CD4-positive, alpha-beta T cell (primary cell): ENCODE measurements at regions not wholly inside any gene's neighbourhood (a gene's known extent, or its start where the extent isn't known, plus 50 kb on each side); places are given as distances from the start of the nearest gene placed in this dataset.

Source experiments
- ATAC-seq: fragments of 200-7000 bp; cut with Tn5 transposase; one replicate; pipeline ENCODE4 v1.10.0; 2022; ENCODE audit warnings: mild to moderate bottlenecking; ENCODE audit not compliant: poor library complexity
- CTCF ChIA-PET: fragments of 350-600 bp; sonication (Branson Sonifier 250); formaldehyde crosslinking; loops from one replicate; lab custom pipeline; 2021; ENCODE audit warnings: antibody characterized with exemption, inconsistent platforms; lab: Charles Lee
- POLR2A ChIA-PET: fragments of 350-600 bp; sonication (Branson Sonifier 250); formaldehyde crosslinking; loops from one replicate; lab custom pipeline; 2021; ENCODE audit warnings: antibody characterized with exemption, inconsistent platforms; lab: Charles Lee
- DNase-seq, 14 experiments: peaks; one replicate each; pipeline ENCODE4 v3.0.0-alpha.2; 2013 to 2020; ENCODE audit warnings: mixed read lengths in 2 of 14
- H3K27ac ChIP-seq, 2 donors: one replicate each; pipeline versions ENCODE4 v1.5.1 to v1.7.0; 2013; ENCODE audit warnings: low read length in 2 of 2, low read depth in 1 of 2, mild to moderate bottlenecking in 1 of 2
- H3K27me3 ChIP-seq, 2 experiments: 1 replicate in 1 of 2; 2 replicates in 1 of 2; pipeline versions ENCODE4 v1.6.1 to v1.7.0; 2013; ENCODE audit warnings: low read length in 2 of 2, control low read depth in 1 of 2, mild to moderate bottlenecking in 1 of 2, moderate library complexity in 1 of 2; ENCODE audit not compliant: insufficient read depth in 2 of 2, control insufficient read depth in 1 of 2
- H3K36me3 ChIP-seq: one replicate; pipeline ENCODE4 v1.6.1; 2013; ENCODE audit warnings: low read length, control low read depth; ENCODE audit not compliant: insufficient read depth
- H3K4me1 ChIP-seq: one replicate; pipeline ENCODE4 v1.6.1; 2013; ENCODE audit warnings: low read length, control low read depth; ENCODE audit not compliant: insufficient read depth
- H3K4me3 ChIP-seq: one replicate; pipeline ENCODE4 v1.5.1; 2013; ENCODE audit warnings: mild to moderate bottlenecking, low read length, moderate library complexity
- H3K9me3 ChIP-seq, 2 experiments: 1 replicate in 1 of 2; 2 replicates in 1 of 2; pipeline versions ENCODE4 v1.6.1 to v1.7.0; 2013; ENCODE audit warnings: low read length in 2 of 2, mild to moderate bottlenecking in 2 of 2, control low read depth in 1 of 2, moderate library complexity in 1 of 2; ENCODE audit not compliant: control insufficient read depth in 1 of 2, insufficient read depth in 1 of 2
- H3K27ac Mint-ChIP-seq: one replicate; pipeline ENCODE4 v1.8.0; 2020; ENCODE audit warnings: mixed read lengths
- H3K27me3 Mint-ChIP-seq: one replicate; pipeline ENCODE4 v1.8.0; 2021; ENCODE audit warnings: mixed read lengths
- H3K36me3 Mint-ChIP-seq: one replicate; pipeline ENCODE4 v1.8.0; 2021; ENCODE audit warnings: low read depth, mixed read lengths
- H3K4me1 Mint-ChIP-seq: one replicate; pipeline ENCODE4 v1.8.0; 2021; ENCODE audit warnings: low read depth, mixed read lengths
- H3K4me3 Mint-ChIP-seq: one replicate; pipeline ENCODE4 v1.8.0; 2020; ENCODE audit warnings: mild to moderate bottlenecking, mixed read lengths
- H3K9me3 Mint-ChIP-seq: one replicate; pipeline ENCODE4 v1.8.0; 2020; ENCODE audit warnings: mixed read lengths
- intact Hi-C, 2 experiments: fragments of 100-400 bp; cut with DNase I in 1 of 2; cut with micrococcal nuclease in 1 of 2; formaldehyde crosslinking; loops; one replicate each; pipeline versions ENCODE4 v1.15.1 to v1.9.0; 2023 to 2025; cut with DNase I, micrococcal nuclease
- TF ChIP-seq, protein P1 (sequence below): fragments of 200-600 bp; IDR thresholded peaks from one replicate; pipeline ENCODE4 v1.8.0; 2022; ENCODE audit warnings: antibody characterized with exemption, mild to moderate bottlenecking

DNA sequence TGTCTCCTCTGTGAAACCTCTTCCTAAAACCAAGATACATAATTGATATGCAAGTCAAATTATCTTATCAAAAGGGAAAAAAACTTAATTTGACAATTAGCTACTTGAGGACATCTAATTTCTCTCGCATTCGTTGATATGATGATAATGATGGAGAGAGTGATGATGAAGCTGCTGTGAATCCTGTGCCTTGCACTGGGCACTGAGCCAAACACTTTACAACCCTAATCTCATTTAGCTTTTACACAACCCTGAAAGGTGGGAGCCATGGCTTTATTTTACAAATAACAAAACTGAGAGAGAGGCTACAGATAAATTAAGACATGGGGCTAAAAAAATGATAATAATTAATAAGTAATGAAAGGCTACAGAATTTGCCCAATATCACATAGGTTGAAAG, 176.0 kb downstream of the NOC3L start:
- H3K9me3 Mint-ChIP-seq, result no peaks in the 10 kb centered on the region
- TF ChIP-seq, protein P1, sequence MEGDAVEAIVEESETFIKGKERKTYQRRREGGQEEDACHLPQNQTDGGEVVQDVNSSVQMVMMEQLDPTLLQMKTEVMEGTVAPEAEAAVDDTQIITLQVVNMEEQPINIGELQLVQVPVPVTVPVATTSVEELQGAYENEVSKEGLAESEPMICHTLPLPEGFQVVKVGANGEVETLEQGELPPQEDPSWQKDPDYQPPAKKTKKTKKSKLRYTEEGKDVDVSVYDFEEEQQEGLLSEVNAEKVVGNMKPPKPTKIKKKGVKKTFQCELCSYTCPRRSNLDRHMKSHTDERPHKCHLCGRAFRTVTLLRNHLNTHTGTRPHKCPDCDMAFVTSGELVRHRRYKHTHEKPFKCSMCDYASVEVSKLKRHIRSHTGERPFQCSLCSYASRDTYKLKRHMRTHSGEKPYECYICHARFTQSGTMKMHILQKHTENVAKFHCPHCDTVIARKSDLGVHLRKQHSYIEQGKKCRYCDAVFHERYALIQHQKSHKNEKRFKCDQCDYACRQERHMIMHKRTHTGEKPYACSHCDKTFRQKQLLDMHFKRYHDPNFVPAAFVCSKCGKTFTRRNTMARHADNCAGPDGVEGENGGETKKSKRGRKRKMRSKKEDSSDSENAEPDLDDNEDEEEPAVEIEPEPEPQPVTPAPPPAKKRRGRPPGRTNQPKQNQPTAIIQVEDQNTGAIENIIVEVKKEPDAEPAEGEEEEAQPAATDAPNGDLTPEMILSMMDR, result no peak
- H3K4me3 Mint-ChIP-seq, result no peak overlapping the region
- H3K36me3 Mint-ChIP-seq, result no peaks in the 10 kb centered on the region
- no peaks in the 10 kb centered on the region for H3K4me1 ChIP-seq
- no peak overlapping the region for H3K27ac ChIP-seq
- H3K4me1 Mint-ChIP-seq, result no peaks in the 10 kb centered on the region
- H3K4me3 ChIP-seq, result no peak overlapping the region
- DNase-seq (no peak), ATAC-seq (no peak)
- no peak overlapping the region for H3K27ac Mint-ChIP-seq
- ChIA-PET POLR2A (no interaction called here), CTCF (no interaction called here)
- H3K36me3 ChIP-seq, result no peaks in the 10 kb centered on the region
- H3K27me3 Mint-ChIP-seq, result peaks cover 15% of the 10 kb centered on the region
- intact Hi-C loops, result no loop called here
- no peaks in the 10 kb centered on the region for H3K27me3 ChIP-seq
- H3K9me3 ChIP-seq, result no peaks in the 10 kb centered on the region

DNA sequence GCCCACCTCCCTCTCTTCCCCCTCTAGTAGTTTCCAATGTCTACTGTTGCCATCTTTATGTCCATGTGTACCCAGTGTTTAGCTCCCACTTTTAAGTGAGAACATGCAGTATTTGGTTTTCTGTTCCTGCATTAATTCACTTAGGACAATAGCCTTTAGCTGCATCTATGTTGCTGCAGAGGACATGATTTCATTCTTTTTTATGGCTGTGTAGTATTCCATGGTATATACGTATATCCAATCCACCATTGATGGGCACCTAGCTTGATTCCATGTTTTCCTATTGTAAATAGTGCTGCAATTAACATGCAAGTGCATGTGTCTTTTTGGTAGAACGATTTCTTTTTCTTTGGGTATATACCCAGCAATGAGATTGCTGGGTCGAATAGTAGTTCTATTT, 170.4 kb downstream of the NOC3L start:
- CTCF ChIA-PET, result no interaction called here

GRCh38 chr10:94192974-94193373, 169.8 kb downstream of the NOC3L start:
- TF ChIP-seq, protein P1, result no peak
- Mint-ChIP-seq H3K27ac (no peak overlapping the region), H3K36me3 (no peaks in the 10 kb centered on the region), H3K4me1 (no peaks in the 10 kb centered on the region), H3K4me3 (no peak overlapping the region), H3K27me3 (peaks cover 14% of the 10 kb centered on the region), H3K9me3 (no peaks in the 10 kb centered on the region)
- no peak overlapping the region for H3K27ac ChIP-seq
- no peaks in the 10 kb centered on the region for H3K9me3 ChIP-seq
- ChIA-PET POLR2A (no interaction called here), CTCF (no interaction called here)
- no peaks in the 10 kb centered on the region for H3K4me1 ChIP-seq
- ATAC-seq (no peak), DNase-seq (no peak)
- intact Hi-C loops, result no loop called here
- H3K4me3 ChIP-seq, result no peak overlapping the region
- no peaks in the 10 kb centered on the region for H3K36me3 ChIP-seq
- H3K27me3 ChIP-seq, result no peaks in the 10 kb centered on the region

More for the DNA sequence above, 170.4 kb downstream of the NOC3L start:
- TF ChIP-seq, protein P1, result no peak
- ATAC-seq (no peak), DNase-seq (no peak)
- no peaks in the 10 kb centered on the region for H3K36me3 Mint-ChIP-seq
- no peaks in the 10 kb centered on the region for H3K9me3 ChIP-seq
- no peaks in the 10 kb centered on the region for H3K4me1 ChIP-seq
- intact Hi-C loops, result no loop called here
- H3K4me3 ChIP-seq, result no peak overlapping the region
- POLR2A ChIA-PET, result no interaction called here
- no peak overlapping the region for H3K27ac ChIP-seq
- H3K27ac Mint-ChIP-seq, result no peak overlapping the region
- H3K4me1 Mint-ChIP-seq, result no peaks in the 10 kb centered on the region
- H3K4me3 Mint-ChIP-seq, result no peak overlapping the region
- H3K36me3 ChIP-seq, result no peaks in the 10 kb centered on the region
- no peaks in the 10 kb centered on the region for H3K27me3 ChIP-seq
- peaks cover 14% of the 10 kb centered on the region for H3K27me3 Mint-ChIP-seq
- no peaks in the 10 kb centered on the region for H3K9me3 Mint-ChIP-seq
